Epithelial cell of esophagus (primary cell): ENCODE measurements at regions not wholly inside any gene's neighbourhood (a gene's known extent, or its start where the extent isn't known, plus 50 kb on each side); places are given as distances from the start of the nearest gene placed in this dataset.

Source experiments
- DNase-seq: peaks from one replicate; pipeline ENCODE4 v3.0.0; 2010; ENCODE audit warnings: low read depth
- H3K4me3 ChIP-seq: 2 replicates; pipeline ENCODE4 v1.5.1; 2011; ENCODE audit warnings: mild to moderate bottlenecking, low read length, control low read depth
- TF ChIP-seq, protein P1 (sequence below): IDR thresholded peaks from 2 replicates; pipeline ENCODE4 v1.5.1; 2011; ENCODE audit warnings: low read depth, mild to moderate bottlenecking, low read length, control low read depth, inconsistent platforms; ENCODE audit not compliant: insufficient read depth; ENCODE audit errors: missing control alignments

GRCh38 chr12:105861227-105861626 lies 277.5 kb downstream of the NUAK1 start:
- DNase-seq: no peak
- TF ChIP-seq, protein P1, sequence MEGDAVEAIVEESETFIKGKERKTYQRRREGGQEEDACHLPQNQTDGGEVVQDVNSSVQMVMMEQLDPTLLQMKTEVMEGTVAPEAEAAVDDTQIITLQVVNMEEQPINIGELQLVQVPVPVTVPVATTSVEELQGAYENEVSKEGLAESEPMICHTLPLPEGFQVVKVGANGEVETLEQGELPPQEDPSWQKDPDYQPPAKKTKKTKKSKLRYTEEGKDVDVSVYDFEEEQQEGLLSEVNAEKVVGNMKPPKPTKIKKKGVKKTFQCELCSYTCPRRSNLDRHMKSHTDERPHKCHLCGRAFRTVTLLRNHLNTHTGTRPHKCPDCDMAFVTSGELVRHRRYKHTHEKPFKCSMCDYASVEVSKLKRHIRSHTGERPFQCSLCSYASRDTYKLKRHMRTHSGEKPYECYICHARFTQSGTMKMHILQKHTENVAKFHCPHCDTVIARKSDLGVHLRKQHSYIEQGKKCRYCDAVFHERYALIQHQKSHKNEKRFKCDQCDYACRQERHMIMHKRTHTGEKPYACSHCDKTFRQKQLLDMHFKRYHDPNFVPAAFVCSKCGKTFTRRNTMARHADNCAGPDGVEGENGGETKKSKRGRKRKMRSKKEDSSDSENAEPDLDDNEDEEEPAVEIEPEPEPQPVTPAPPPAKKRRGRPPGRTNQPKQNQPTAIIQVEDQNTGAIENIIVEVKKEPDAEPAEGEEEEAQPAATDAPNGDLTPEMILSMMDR: no peak
- H3K4me3 ChIP-seq: no peak overlapping the region

- DNase-seq: no peak
- no peak overlapping the region for H3K4me3 ChIP-seq
- TF ChIP-seq, protein P1: no peak
These were observed 276.5 kb downstream of the NUAK1 start for GRCh38 chr12:105862163-105862821.

GRCh38 chr12:105864316-105864715 lies 274.4 kb downstream of the NUAK1 start:
- TF ChIP-seq, protein P1: no peak
- no peak overlapping the region for H3K4me3 ChIP-seq
- no peak for DNase-seq

DNA sequence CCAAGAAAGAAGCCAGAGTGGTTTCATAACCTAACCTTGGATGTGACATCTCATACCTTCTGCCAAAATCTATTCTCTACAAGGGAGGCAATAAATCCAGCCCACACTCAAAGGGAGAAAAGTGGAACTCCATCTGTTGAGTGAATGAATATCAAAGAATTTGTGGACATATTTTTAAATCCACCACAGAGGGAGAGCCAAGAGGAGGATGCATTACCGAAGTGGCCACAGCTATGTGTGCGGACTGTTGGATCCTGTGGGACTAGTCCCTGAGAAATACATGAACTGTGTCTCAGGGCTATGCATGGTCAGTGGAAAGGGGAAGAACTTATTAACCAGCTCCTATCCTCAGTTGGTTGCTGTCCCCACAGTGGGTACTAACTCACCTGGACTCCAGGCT lies 273.9 kb downstream of the NUAK1 start:
- DNase-seq: no peak
- TF ChIP-seq, protein P1: no peak
- H3K4me3 ChIP-seq: no peak overlapping the region

DNA sequence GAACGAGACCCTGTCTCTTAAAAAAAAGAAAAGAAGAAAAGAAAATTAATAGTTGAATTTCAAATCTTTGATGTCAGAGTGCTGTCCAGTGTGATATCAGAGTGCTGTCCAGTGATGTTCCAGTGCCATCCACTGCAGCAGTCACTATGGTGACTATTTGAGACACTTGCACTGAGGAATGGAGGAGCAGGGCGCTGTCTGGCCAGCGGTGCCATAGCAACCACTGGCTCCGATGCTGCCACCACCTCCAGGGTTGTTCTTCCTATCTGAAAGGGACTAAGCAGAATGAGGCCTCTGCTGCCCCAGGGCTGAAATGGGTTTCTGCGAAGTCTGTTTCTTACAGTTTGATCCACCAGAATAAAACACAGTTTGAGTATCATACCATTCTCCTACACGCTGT lies 272.9 kb downstream of the NUAK1 start:
- TF ChIP-seq, protein P1: no peak
- no peak overlapping the region for H3K4me3 ChIP-seq
- no peak for DNase-seq

DNA sequence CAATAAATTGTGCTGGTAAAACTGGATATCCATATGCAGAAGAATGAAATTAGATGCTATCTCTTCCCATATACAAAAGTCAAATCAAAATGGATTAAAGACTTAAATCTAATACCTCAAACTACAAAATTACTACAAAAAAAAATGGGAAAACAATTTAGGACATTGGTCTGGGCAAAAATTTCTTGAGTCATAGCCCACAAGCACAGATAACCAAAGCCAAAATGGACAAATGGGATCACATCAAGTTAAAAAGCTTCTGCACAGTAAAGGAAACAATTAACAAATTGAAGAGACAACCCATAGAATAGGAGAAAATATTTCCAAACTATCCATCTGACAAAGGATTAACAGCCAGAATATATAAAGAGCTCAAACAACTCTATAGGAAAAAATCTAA lies 264.6 kb downstream of the NUAK1 start:
- TF ChIP-seq, protein P1: no peak
- no peak for DNase-seq
- H3K4me3 ChIP-seq: no peak overlapping the region

- no peak overlapping the region for H3K4me3 ChIP-seq
- DNase-seq: no peak
- TF ChIP-seq, protein P1: no peak
These were observed 262.3 kb downstream of the NUAK1 start for GRCh38 chr12:105876396-105876927.
